ENCODE measurements at regions not wholly inside any gene's neighbourhood (a gene's known extent, or its start where the extent isn't known, plus 50 kb on each side); places are given as distances from the start of the nearest gene placed in this dataset.

DNA sequence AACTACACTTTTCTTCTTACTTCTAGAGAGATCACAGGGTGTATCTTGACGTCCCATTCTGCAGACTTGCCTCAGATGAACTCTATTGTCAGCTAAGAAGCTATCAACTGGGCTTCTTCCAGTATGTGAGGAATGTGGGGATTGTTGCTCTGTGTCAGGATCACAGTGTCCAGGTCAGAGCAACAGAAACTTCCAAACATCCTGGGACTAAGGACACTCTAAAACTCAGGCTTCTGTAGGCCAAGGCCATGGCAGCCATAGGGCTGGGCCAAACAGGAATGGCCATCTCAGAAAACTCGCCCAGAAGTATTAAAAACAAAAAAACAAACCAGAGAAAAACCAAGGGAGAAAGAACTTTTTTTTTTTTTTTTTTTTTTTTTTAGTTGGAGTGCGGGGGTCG, 210.0 kb upstream of the CLINT1 start:
- no peaks in the 10 kb centered on the region for H3K36me3 Mint-ChIP-seq (ENCODE audit: unreplicated experiment)
- H3K9me3 Mint-ChIP-seq (ENCODE audit: unreplicated experiment): no peaks in the 10 kb centered on the region
- peaks cover 10% of the 10 kb centered on the region for H3K4me1 Mint-ChIP-seq (ENCODE audit: low read depth, unreplicated experiment)
- TF ChIP-seq, protein P1, sequence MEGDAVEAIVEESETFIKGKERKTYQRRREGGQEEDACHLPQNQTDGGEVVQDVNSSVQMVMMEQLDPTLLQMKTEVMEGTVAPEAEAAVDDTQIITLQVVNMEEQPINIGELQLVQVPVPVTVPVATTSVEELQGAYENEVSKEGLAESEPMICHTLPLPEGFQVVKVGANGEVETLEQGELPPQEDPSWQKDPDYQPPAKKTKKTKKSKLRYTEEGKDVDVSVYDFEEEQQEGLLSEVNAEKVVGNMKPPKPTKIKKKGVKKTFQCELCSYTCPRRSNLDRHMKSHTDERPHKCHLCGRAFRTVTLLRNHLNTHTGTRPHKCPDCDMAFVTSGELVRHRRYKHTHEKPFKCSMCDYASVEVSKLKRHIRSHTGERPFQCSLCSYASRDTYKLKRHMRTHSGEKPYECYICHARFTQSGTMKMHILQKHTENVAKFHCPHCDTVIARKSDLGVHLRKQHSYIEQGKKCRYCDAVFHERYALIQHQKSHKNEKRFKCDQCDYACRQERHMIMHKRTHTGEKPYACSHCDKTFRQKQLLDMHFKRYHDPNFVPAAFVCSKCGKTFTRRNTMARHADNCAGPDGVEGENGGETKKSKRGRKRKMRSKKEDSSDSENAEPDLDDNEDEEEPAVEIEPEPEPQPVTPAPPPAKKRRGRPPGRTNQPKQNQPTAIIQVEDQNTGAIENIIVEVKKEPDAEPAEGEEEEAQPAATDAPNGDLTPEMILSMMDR (IDR thresholded peaks at IDR 0.05; ENCODE audit: partially characterized antibody, unreplicated experiment): no peak
- H3K27me3 Mint-ChIP-seq (ENCODE audit: unreplicated experiment): peaks cover 2% of the 10 kb centered on the region
- H3K27ac Mint-ChIP-seq (ENCODE audit: unreplicated experiment): no peak overlapping the region
- no peak overlapping the region for H3K4me3 Mint-ChIP-seq (ENCODE audit: unreplicated experiment)
- no peak for DNase-seq

DNA sequence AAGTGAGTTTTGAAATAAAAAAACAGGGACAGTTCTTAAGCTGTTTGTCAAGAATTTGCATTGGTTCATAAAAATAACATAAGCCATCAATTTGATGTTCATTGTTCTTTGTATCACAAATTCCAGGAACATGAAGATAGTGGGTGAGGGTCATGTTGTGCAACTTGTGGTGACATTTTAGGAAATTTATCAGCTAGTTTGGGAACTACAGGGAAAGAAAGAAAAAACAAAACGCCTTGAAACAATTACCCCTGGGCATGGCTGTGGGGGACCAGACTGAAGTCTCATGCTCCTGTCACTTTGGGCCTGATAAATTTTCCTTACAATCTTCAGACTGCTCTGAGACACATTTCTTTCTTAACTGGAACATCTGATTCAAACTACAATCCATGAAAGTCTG, 207.1 kb upstream of the CLINT1 start:
- H3K27ac Mint-ChIP-seq (ENCODE audit: unreplicated experiment): no peak overlapping the region
- H3K4me1 Mint-ChIP-seq (ENCODE audit: low read depth, unreplicated experiment): peaks cover 10% of the 10 kb centered on the region
- no peak for DNase-seq
- no peaks in the 10 kb centered on the region for H3K9me3 Mint-ChIP-seq (ENCODE audit: unreplicated experiment)
- TF ChIP-seq, protein P1 (IDR thresholded peaks at IDR 0.05; ENCODE audit: partially characterized antibody, unreplicated experiment): no peak
- peaks cover 2% of the 10 kb centered on the region for H3K27me3 Mint-ChIP-seq (ENCODE audit: unreplicated experiment)
- no peaks in the 10 kb centered on the region for H3K36me3 Mint-ChIP-seq (ENCODE audit: unreplicated experiment)
- no peak overlapping the region for H3K4me3 Mint-ChIP-seq (ENCODE audit: unreplicated experiment)

DNA sequence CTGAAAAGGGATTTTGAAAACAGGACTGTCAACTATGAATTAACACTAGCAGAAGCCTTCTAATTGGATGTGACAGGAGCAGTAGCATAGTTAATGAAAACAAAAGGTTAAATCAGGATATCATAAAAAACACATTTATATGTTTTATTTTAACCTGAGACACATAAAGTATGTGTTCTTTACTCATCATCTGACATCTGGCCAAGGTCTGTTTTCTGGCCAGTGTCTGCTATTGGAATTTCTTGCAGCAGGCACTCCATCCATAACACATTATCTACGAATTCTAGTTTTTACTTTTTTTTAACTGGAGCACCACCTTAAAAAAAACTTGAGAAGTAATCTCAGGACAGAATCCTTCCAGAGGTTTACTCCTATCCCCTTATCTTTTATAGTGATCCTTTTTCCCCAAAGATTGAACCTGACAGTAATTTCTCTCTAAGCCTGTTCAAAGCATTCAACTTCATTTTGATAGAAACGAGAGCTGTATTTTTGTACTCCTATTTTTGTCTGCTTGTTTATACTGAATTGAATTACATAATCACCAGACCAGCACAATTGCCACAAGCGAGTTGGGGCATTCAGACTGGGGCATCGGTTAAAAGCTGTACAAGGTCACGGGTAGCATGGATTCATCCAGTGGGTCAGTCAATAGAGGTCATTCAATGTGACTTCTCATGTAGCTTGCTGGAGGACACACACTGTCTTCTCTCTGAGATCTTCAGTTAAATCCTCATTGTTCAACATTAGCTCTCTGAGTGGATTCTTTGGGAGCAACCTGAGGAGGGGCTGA, 205.6 kb upstream of the CLINT1 start:
- H3K4me3 Mint-ChIP-seq (ENCODE audit: unreplicated experiment): no peak overlapping the region
- H3K27me3 Mint-ChIP-seq (ENCODE audit: unreplicated experiment): peaks cover 2% of the 10 kb centered on the region
- no peak overlapping the region for H3K27ac Mint-ChIP-seq (ENCODE audit: unreplicated experiment)
- TF ChIP-seq, protein P1 (IDR thresholded peaks at IDR 0.05; ENCODE audit: partially characterized antibody, unreplicated experiment): no peak
- H3K4me1 Mint-ChIP-seq (ENCODE audit: low read depth, unreplicated experiment): peaks cover 12% of the 10 kb centered on the region
- no peaks in the 10 kb centered on the region for H3K9me3 Mint-ChIP-seq (ENCODE audit: unreplicated experiment)
- no peak for DNase-seq
- no peaks in the 10 kb centered on the region for H3K36me3 Mint-ChIP-seq (ENCODE audit: unreplicated experiment)

DNA sequence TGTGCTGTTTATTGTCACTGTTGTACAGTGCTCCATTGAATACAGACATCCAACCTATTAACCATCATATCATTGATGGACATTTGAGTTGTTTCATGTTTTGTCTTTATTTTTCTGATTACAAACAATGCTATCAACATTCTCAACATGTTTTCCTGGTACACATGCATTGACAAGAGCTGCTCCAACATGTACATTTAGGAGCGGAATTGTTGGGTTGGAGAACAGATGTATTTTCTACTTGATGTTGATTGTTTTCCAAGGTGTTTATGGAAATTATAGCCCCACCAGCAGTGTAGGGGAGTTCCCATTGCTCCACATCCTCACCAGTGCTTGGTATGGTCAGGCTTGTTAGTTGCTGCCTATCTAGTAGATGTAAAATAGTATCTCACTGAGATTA, 204.1 kb upstream of the CLINT1 start:
- no peaks in the 10 kb centered on the region for H3K36me3 Mint-ChIP-seq (ENCODE audit: unreplicated experiment)
- no peak overlapping the region for H3K27ac Mint-ChIP-seq (ENCODE audit: unreplicated experiment)
- peaks cover 6% of the 10 kb centered on the region for H3K4me1 Mint-ChIP-seq (ENCODE audit: low read depth, unreplicated experiment)
- TF ChIP-seq, protein P1 (IDR thresholded peaks at IDR 0.05; ENCODE audit: partially characterized antibody, unreplicated experiment): no peak
- no peak for DNase-seq
- no peaks in the 10 kb centered on the region for H3K9me3 Mint-ChIP-seq (ENCODE audit: unreplicated experiment)
- H3K4me3 Mint-ChIP-seq (ENCODE audit: unreplicated experiment): no peak overlapping the region
- H3K27me3 Mint-ChIP-seq (ENCODE audit: unreplicated experiment): no peaks in the 10 kb centered on the region

DNA sequence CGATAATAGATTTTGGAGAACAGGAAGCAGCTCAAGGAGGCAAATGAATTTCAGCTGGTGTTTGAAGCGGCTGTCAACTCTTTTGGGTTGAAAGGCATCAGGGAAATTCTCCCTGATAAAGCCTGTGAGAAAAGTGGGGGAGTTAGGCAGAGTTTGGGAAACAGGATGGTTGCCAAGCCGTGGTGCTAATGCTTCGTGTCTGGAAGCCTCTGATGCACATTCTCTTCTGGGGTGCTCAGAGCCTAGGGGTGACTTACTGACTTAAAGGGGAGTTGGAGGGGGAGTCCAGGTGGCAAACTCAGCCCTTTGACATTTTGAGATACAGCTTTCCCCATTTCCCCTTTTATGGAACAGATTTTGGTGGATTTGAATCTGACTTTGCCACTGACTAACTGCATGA, 202.5 kb upstream of the CLINT1 start:
- no peak overlapping the region for H3K27ac Mint-ChIP-seq (ENCODE audit: unreplicated experiment)
- DNase-seq: no peak
- TF ChIP-seq, protein P1 (IDR thresholded peaks at IDR 0.05; ENCODE audit: partially characterized antibody, unreplicated experiment): no peak
- no peaks in the 10 kb centered on the region for H3K9me3 Mint-ChIP-seq (ENCODE audit: unreplicated experiment)
- H3K4me1 Mint-ChIP-seq (ENCODE audit: low read depth, unreplicated experiment): peaks cover 2% of the 10 kb centered on the region
- H3K4me3 Mint-ChIP-seq (ENCODE audit: unreplicated experiment): no peak overlapping the region
- H3K27me3 Mint-ChIP-seq (ENCODE audit: unreplicated experiment): no peaks in the 10 kb centered on the region
- no peaks in the 10 kb centered on the region for H3K36me3 Mint-ChIP-seq (ENCODE audit: unreplicated experiment)

All from glutamatergic neuron (in vitro differentiated cells).